Upper lobe of left lung (tissue), 6 donors: ENCODE measurements at regions not wholly inside any gene's neighbourhood (a gene's known extent, or its start where the extent isn't known, plus 50 kb on each side); places are given as distances from the start of the nearest gene placed in this dataset.
A peak's percentile ranks its signal among the peaks of the same experiment; 100 is the strongest.

Source experiments
- ATAC-seq, 2 donors: fragments of 200-7000 bp; cut with Tn5 transposase; one replicate each; pipeline ENCODE4 v1.9.1; 2022; ENCODE audit warnings: mild to moderate bottlenecking in 2 of 2, moderate library complexity in 2 of 2; ENCODE audit not compliant: low FRiP score in 2 of 2
- DNase-seq, 2 donors: peaks; one replicate each; pipeline ENCODE4 v3.0.0-alpha.2; 2019 to 2020
- H3K27ac ChIP-seq, 4 donors: fragments of 200-600 bp; sonication (generic); one replicate each; pipeline ENCODE4 v1.5.1; 2016 to 2019
- H3K27me3 ChIP-seq, 4 donors: fragments of 200-600 bp; sonication (generic); one replicate each; pipeline ENCODE4 v1.5.1; 2017 to 2019
- H3K36me3 ChIP-seq, 4 donors: fragments of 200-600 bp; sonication (generic); one replicate each; pipeline ENCODE4 v1.5.1; 2016 to 2019
- H3K4me1 ChIP-seq, 4 donors: fragments of 200-600 bp; sonication (generic); one replicate each; pipeline ENCODE4 v1.5.1; 2018 to 2019
- H3K4me3 ChIP-seq, 4 donors: fragments of 200-600 bp; sonication (generic); one replicate each; pipeline ENCODE4 v1.5.1; 2017 to 2019; ENCODE audit warnings: mild to moderate bottlenecking in 2 of 4, moderate library complexity in 1 of 4
- H3K9me3 ChIP-seq, 4 donors: fragments of 200-600 bp; sonication (generic); one replicate each; pipeline ENCODE4 v1.5.1; 2018 to 2019
- CTCF ChIP-seq, 6 experiments: fragments of 450-650 bp in 4 of 6; fragments of 200-600 bp in 2 of 6; sonication (generic) in 2 of 6; IDR thresholded peaks; one replicate each; pipeline ENCODE4 v1.5.1; 2016 to 2019; ENCODE audit warnings: antibody characterized with exemption in 6 of 6
- EP300 ChIP-seq, 4 donors: sonication (generic); formaldehyde crosslinking; IDR thresholded peaks; one replicate each; pipeline ENCODE4 v1.5.1; 2017; ENCODE audit warnings: antibody characterized with exemption in 4 of 4, control low read depth in 2 of 4
- POLR2A ChIP-seq, 4 donors: fragments of 450-650 bp; IDR thresholded peaks; one replicate each; pipeline ENCODE4 v1.5.1; 2016 to 2017; ENCODE audit warnings: antibody characterized with exemption in 4 of 4, mild to moderate bottlenecking in 2 of 4
- POLR2AphosphoS5 ChIP-seq, 2 donors: sonication (generic); formaldehyde crosslinking; IDR thresholded peaks; one replicate each; pipeline ENCODE4 v1.5.1; 2017; ENCODE audit warnings: antibody characterized with exemption in 2 of 2
- WGBS, 2 donors: methylation state at CpG; one replicate each; pipeline ENCODE4 v1.1.5; 2017 to 2018; 5-methylcytosine and 5-hydroxymethylcytosine counted together
- donor health status: DM: no; HTN: no; CAD: no; lungs with moderate emphysema.
- donor health status: DM: no; HTN: yes; CAD: no; lungs with severe emphysema.

GRCh38 chr20:22789676-22790075 lies 205.3 kb upstream of the FOXA2 start:
- no peak for DNase-seq
- no peak for TF ChIP-seq EP300 (IDR thresholded peaks at IDR 0.05)
- no peak for TF ChIP-seq POLR2AphosphoS5 (IDR thresholded peaks at IDR 0.05)
- no peak for TF ChIP-seq POLR2A (IDR thresholded peaks at IDR 0.05)
- TF ChIP-seq CTCF (IDR thresholded peaks at IDR 0.05): no peak
- no peaks in the 10 kb centered on the region for H3K27me3 ChIP-seq
- ATAC-seq: peak in 1 of 2 donors; percentile 36
- H3K27ac ChIP-seq: no peak overlapping the region
- no peaks in the 10 kb centered on the region for H3K36me3 ChIP-seq
- 71 to 76% methylated on average over 2 of the region's 2 CpGs for WGBS, 2 donors
- H3K4me3 ChIP-seq: no peak overlapping the region
- H3K9me3 ChIP-seq: no peaks in the 10 kb centered on the region
- peaks cover 0 to 10% (median 4%) of the 10 kb centered on the region in 4 donors for H3K4me1 ChIP-seq

- WGBS, 2 donors: 61 to 73% methylated on average over 3 of the region's 3 CpGs
- no peak overlapping the region for H3K4me3 ChIP-seq
- H3K27ac ChIP-seq: no peak overlapping the region
- TF ChIP-seq POLR2AphosphoS5 (IDR thresholded peaks at IDR 0.05): no peak
- TF ChIP-seq CTCF (IDR thresholded peaks at IDR 0.05): no peak
- no peak for TF ChIP-seq POLR2A (IDR thresholded peaks at IDR 0.05)
- no peak for TF ChIP-seq EP300 (IDR thresholded peaks at IDR 0.05)
- no peaks in the 10 kb centered on the region for H3K36me3 ChIP-seq
- ATAC-seq: no peak
- no peaks in the 10 kb centered on the region for H3K9me3 ChIP-seq
- peaks cover 0 to 18% (median 15%) of the 10 kb centered on the region in 4 donors for H3K4me1 ChIP-seq
- DNase-seq: no peak
- no peaks in the 10 kb centered on the region for H3K27me3 ChIP-seq
Observed at GRCh38 chr20:22791396-22791795, 207.0 kb upstream of the FOXA2 start.

- DNase-seq: no peak
- no peak overlapping the region for H3K4me3 ChIP-seq
- H3K4me1 ChIP-seq: peaks cover under 1 to 23% (median 20%) of the 10 kb centered on the region in 4 donors
- no peak for ATAC-seq
- H3K27ac ChIP-seq: no peak overlapping the region
- H3K36me3 ChIP-seq: no peaks in the 10 kb centered on the region
- 74 to 79% methylated on average over 3 of the region's 3 CpGs for WGBS, 2 donors
- no peak for TF ChIP-seq POLR2AphosphoS5 (IDR thresholded peaks at IDR 0.05)
- no peak for TF ChIP-seq POLR2A (IDR thresholded peaks at IDR 0.05)
- no peak for TF ChIP-seq CTCF (IDR thresholded peaks at IDR 0.05)
- no peak for TF ChIP-seq EP300 (IDR thresholded peaks at IDR 0.05)
- no peaks in the 10 kb centered on the region for H3K27me3 ChIP-seq
- no peaks in the 10 kb centered on the region for H3K9me3 ChIP-seq
Observed at GRCh38 chr20:22791877-22792525, 207.6 kb upstream of the FOXA2 start.

- H3K27me3 ChIP-seq: no peaks in the 10 kb centered on the region
- H3K4me3 ChIP-seq: no peak overlapping the region
- no peaks in the 10 kb centered on the region for H3K36me3 ChIP-seq
- TF ChIP-seq POLR2AphosphoS5 (IDR thresholded peaks at IDR 0.05) (no peak), EP300 (IDR thresholded peaks at IDR 0.05) (no peak), POLR2A (IDR thresholded peaks at IDR 0.05) (no peak), CTCF (IDR thresholded peaks at IDR 0.05) (no peak)
- peaks cover 4 to 23% (median 20%) of the 10 kb centered on the region in 4 donors for H3K4me1 ChIP-seq
- H3K27ac ChIP-seq: no peak overlapping the region
- WGBS, 2 donors: 22 to 23% methylated on average over 1 of the region's 1 CpG
- no peak for ATAC-seq
- no peaks in the 10 kb centered on the region for H3K9me3 ChIP-seq
- DNase-seq: no peak
Observed at GRCh38 chr20:22794200-22794599, 209.8 kb upstream of the FOXA2 start.

GRCh38 chr20:22795433-22795832 lies 211.1 kb upstream of the FOXA2 start:
- H3K36me3 ChIP-seq: no peaks in the 10 kb centered on the region
- no peak for DNase-seq
- H3K4me3 ChIP-seq: no peak overlapping the region
- WGBS, 2 donors: 53 to 63% methylated on average over 5 of the region's 5 CpGs
- peak in 1 of 2 donors; percentile 24 for ATAC-seq
- peaks cover 4 to 23% (median 20%) of the 10 kb centered on the region in 4 donors for H3K4me1 ChIP-seq
- no peaks in the 10 kb centered on the region for H3K9me3 ChIP-seq
- H3K27me3 ChIP-seq: no peaks in the 10 kb centered on the region
- H3K27ac ChIP-seq: peak overlapping the region; percentile 11 to 24 (median 18)
- TF ChIP-seq EP300 (IDR thresholded peaks at IDR 0.05): no peak
- no peak for TF ChIP-seq CTCF (IDR thresholded peaks at IDR 0.05)
- no peak for TF ChIP-seq POLR2A (IDR thresholded peaks at IDR 0.05)
- no peak for TF ChIP-seq POLR2AphosphoS5 (IDR thresholded peaks at IDR 0.05)
